HepG2 (cell line): ENCODE measurements at regions not wholly inside any gene's neighbourhood (a gene's known extent, or its start where the extent isn't known, plus 50 kb on each side); places are given as distances from the start of the nearest gene placed in this dataset.

Source experiments
- ATAC-seq: fragments of 200-7000 bp; cut with Tn5 transposase; 3 replicates; pipeline ENCODE4 v1.9.1; 2020; ENCODE audit warnings: mild to moderate bottlenecking, moderate library complexity
- BruUV-seq: library from RNA; stranded (reverse); fragments of 400-500 nt; replicated peaks from 2 replicates; lab custom pipeline; 2021; lab: Mats Ljungman, UMichigan
- CTCF ChIA-PET: fragments of 300-600 bp; formaldehyde crosslinking; extraction: SDS; loops from one replicate; lab custom pipeline; 2021; ENCODE audit warnings: low total read pairs, inconsistent platforms, low intra/inter-chr PET ratio; lab: Yijun Ruan, JAX
- POLR2A ChIA-PET: fragments of 350-600 bp; sonication (Branson Sonifier 250); formaldehyde crosslinking; loops from one replicate; lab custom pipeline; 2020; ENCODE audit warnings: antibody characterized with exemption, inconsistent platforms; lab: Yijun Ruan, JAX
- DNase-seq: peaks from one replicate; pipeline ENCODE4 v3.0.0-alpha.2; 2015; ENCODE audit warnings: low spot score
- FAIRE-seq: peaks from 3 replicates; lab custom pipeline; 2011; peaks lifted over from hg19 to GRCh38; lab: Jason Lieb, UNC
- H2AFZ ChIP-seq: one replicate; pipeline ENCODE4 v1.6.1; 2011; ENCODE audit warnings: low read length, inconsistent platforms
- H3K27ac ChIP-seq: fragments of 300-600 bp; 3 replicates; pipeline ENCODE4 v1.8.0; 2011; ENCODE audit warnings: mixed run types, mild to moderate bottlenecking, mixed read lengths, low read length, inconsistent platforms; ENCODE audit not compliant: insufficient read depth; ENCODE audit errors: extremely low read length
- H3K27me3 ChIP-seq, 2 experiments: fragments of 200-600 bp in 1 of 2; 2 replicates in 1 of 2; 3 replicates in 1 of 2; pipeline versions ENCODE4 v1.6.0 to v1.8.0; 2011; ENCODE audit warnings: low read length in 2 of 2, mild to moderate bottlenecking in 2 of 2, moderate library complexity in 2 of 2, inconsistent platforms in 1 of 2; ENCODE audit not compliant: insufficient read depth in 2 of 2, control insufficient read depth in 1 of 2
- H3K36me3 ChIP-seq, 2 experiments: fragments of 200-600 bp in 1 of 2; replicated peaks in 1 of 2; 2 replicates in 1 of 2; 3 replicates in 1 of 2; pipeline versions ENCODE4 v1.5.1 to v1.8.0; 2011; ENCODE audit warnings: low read length in 2 of 2, inconsistent platforms in 1 of 2; ENCODE audit not compliant: insufficient read depth in 2 of 2, control insufficient read depth in 1 of 2
- H3K4me1 ChIP-seq: 2 replicates; pipeline ENCODE4 v1.5.1; 2012; ENCODE audit warnings: low read length, inconsistent platforms; ENCODE audit not compliant: insufficient read depth
- H3K4me2 ChIP-seq: 2 replicates; pipeline ENCODE4 v1.6.0; 2011; ENCODE audit warnings: low read depth, low read length, inconsistent platforms
- H3K4me3 ChIP-seq, 3 experiments: fragments of 200-600 bp in 1 of 3; sonication (generic), shearing (Covaris generic) in 1 of 3; replicated peaks in 1 of 3; 2 replicates each; pipeline ENCODE4 v1.5.1; 2011 to 2016; ENCODE audit warnings: low read length in 3 of 3, inconsistent platforms in 2 of 3, low read depth in 2 of 3, mild to moderate bottlenecking in 2 of 3, control low read depth in 1 of 3, mixed read lengths in 1 of 3; ENCODE audit not compliant: insufficient read depth in 1 of 3
- H3K79me2 ChIP-seq: one replicate; pipeline ENCODE4 v1.6.1; 2011; ENCODE audit warnings: low read length, inconsistent platforms; ENCODE audit not compliant: insufficient read depth
- H3K9ac ChIP-seq: 2 replicates; pipeline ENCODE4 v1.6.0; 2011; ENCODE audit warnings: mild to moderate bottlenecking, low read depth, low read length, inconsistent platforms; ENCODE audit not compliant: insufficient read depth
- H3K9me3 ChIP-seq: 2 replicates; pipeline ENCODE4 v1.5.1; 2012; ENCODE audit warnings: mild to moderate bottlenecking, low read length
- H4K20me1 ChIP-seq: 2 replicates; pipeline ENCODE4 v1.6.0; 2011; ENCODE audit warnings: inconsistent platforms, mild to moderate bottlenecking, low read length, moderate library complexity; ENCODE audit not compliant: insufficient read depth
- FOSL2 ChIP-seq: sonication (generic); formaldehyde crosslinking; IDR thresholded peaks from 2 replicates; pipeline ENCODE4 v1.4.0; 2020; ENCODE audit warnings: missing genetic modification reagents
- FOXA1 ChIP-seq, 2 experiments: fragments of 450-650 bp in 1 of 2; sonication (generic) in 1 of 2; formaldehyde crosslinking in 1 of 2; IDR thresholded peaks; 2 replicates each; pipeline versions ENCODE4 v1.4.0 to v1.6.1; 2016 to 2020; ENCODE audit warnings: missing genetic modification reagents in 1 of 2
- KLF16 ChIP-seq, 2 experiments: sonication (generic) in 1 of 2; formaldehyde crosslinking in 1 of 2; IDR thresholded peaks; 2 replicates each; pipeline versions ENCODE4 v1.6.1 to v1.8.0; 2016 to 2023; ENCODE audit warnings: missing genetic modification reagents in 2 of 2, missing compliant biosample characterization in 1 of 2
- NCOA1 ChIP-seq: sonication (generic); formaldehyde crosslinking; IDR thresholded peaks from 2 replicates; pipeline ENCODE4 v1.9.0; 2021; ENCODE audit warnings: missing genetic modification reagents
- RARG ChIP-seq: sonication (generic); formaldehyde crosslinking; IDR thresholded peaks from 2 replicates; pipeline ENCODE4 v1.4.0; 2020; ENCODE audit warnings: low read depth, mild to moderate bottlenecking, missing genetic modification reagents
- TARDBP ChIP-seq: sonication (generic); formaldehyde crosslinking; IDR thresholded peaks from 2 replicates; pipeline ENCODE4 v1.8.0; 2022; ENCODE audit warnings: mild to moderate bottlenecking, missing genetic modification reagents
- ZC3H4 ChIP-seq: sonication (generic); formaldehyde crosslinking; IDR thresholded peaks from 2 replicates; pipeline ENCODE4 v1.4.0; 2020; ENCODE audit warnings: missing genetic modification reagents, borderline replicate concordance
- ZNF30 ChIP-seq: sonication (generic); formaldehyde crosslinking; IDR thresholded peaks from 2 replicates; pipeline ENCODE4 v1.5.0; 2020; ENCODE audit warnings: mild to moderate bottlenecking, missing genetic modification reagents
- ZNF563 ChIP-seq: sonication (generic); formaldehyde crosslinking; IDR thresholded peaks from 2 replicates; pipeline ENCODE4 v1.8.0; 2022; ENCODE audit warnings: mild to moderate bottlenecking, moderate library complexity, missing genetic modification reagents
- ZNF577 ChIP-seq: sonication (generic); formaldehyde crosslinking; IDR thresholded peaks from 2 replicates; pipeline ENCODE4 v1.4.0; 2020; ENCODE audit warnings: mild to moderate bottlenecking, low read depth, missing genetic modification reagents, borderline replicate concordance
- ZNF629 ChIP-seq: sonication (generic); formaldehyde crosslinking; conservative IDR thresholded peaks from 2 replicates; pipeline ENCODE4 v1.5.0; 2020; ENCODE audit warnings: missing genetic modification reagents
- in situ Hi-C: cut with HindIII; loops from 2 replicates; pipeline ENCODE4 v1.10.0; 2017; ENCODE audit warnings: low pct_unique_long_range_greater_than_20kb; ENCODE audit not compliant: extremely low pct_ligation_motif_present
- intact Hi-C: fragments of 100-400 bp; cut with micrococcal nuclease; formaldehyde crosslinking; loops from one replicate; pipeline ENCODE4 v1.10.0; 2022; ENCODE audit not compliant: unreplicated experiment

DNA sequence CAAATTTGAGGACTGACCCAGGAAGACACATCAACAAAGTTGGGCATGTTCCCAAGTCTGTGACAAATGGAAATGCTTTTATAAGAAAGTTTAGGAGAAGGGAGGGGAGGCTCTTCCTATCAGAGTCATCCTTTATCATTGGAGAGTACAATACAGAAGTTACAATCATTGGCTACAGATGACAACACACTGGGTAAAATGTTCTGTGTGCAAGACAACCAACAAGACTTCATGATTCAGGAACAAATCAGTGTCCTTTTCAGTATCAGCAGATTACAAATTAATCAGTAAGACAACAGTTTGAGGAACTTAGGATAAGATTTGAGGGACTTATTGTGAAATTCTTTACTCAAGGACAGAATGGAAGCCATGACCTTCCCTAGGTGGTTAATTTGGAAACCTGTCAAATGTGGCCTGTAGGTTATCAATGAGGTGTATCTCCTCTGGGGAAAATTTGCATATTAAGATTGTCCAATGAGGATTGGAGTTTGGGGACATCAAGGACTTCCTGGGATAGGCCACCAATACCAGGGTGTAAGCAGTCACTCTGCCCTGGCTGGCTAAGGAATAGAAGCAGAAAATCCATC, 274.4 kb upstream of the RORA start:
- no peak overlapping the region for H3K4me2 ChIP-seq
- FAIRE-seq (no peak), DNase-seq (no peak), ATAC-seq (no peak)
- no peaks in the 10 kb centered on the region for H3K9me3 ChIP-seq
- no peak for TF ChIP-seq ZNF563
- TF ChIP-seq ZNF577 (CRISPR knock-in tag) = no peak
- TF ChIP-seq TARDBP (CRISPR knock-in tag) = no peak
- TF ChIP-seq ZNF30 (CRISPR knock-in tag) = no peak
- TF ChIP-seq ZNF629 (CRISPR knock-in tag) = no peak
- no peak for TF ChIP-seq ZC3H4 (CRISPR knock-in tag)
- TF ChIP-seq NCOA1 = no peak
- TF ChIP-seq FOXA1 (IDR thresholded peaks at IDR 0.05) = no peak
- no peak for TF ChIP-seq FOXA1 (CRISPR knock-in tag; IDR thresholded peaks at IDR 0.05)
- no peak for TF ChIP-seq FOSL2 (CRISPR knock-in tag)
- TF ChIP-seq KLF16 (CRISPR knock-in tag; IDR thresholded peaks at IDR 0.05) = no peak
- TF ChIP-seq RARG = no peak
- intact Hi-C loops = no loop called here
- no peaks in the 10 kb centered on the region; a peak in 1 of 5 replicates for H3K27me3 ChIP-seq
- POLR2A ChIA-PET = no interaction called here
- H2AFZ ChIP-seq = no peak overlapping the region
- no TSS peak for BruUV-seq
- no peaks in the 10 kb centered on the region for H4K20me1 ChIP-seq
- H3K9ac ChIP-seq = no peak overlapping the region
- no peak overlapping the region for H3K27ac ChIP-seq
- in situ Hi-C loops = no loop called here
- no peaks in the 10 kb centered on the region for H3K36me3 ChIP-seq
- CTCF ChIA-PET = no interaction called here
- no peak overlapping the region for H3K4me3 ChIP-seq
- H3K79me2 ChIP-seq = no peaks in the 10 kb centered on the region
- peaks cover 7% of the 10 kb centered on the region; the same call in 1 of the 2 replicates for H3K4me1 ChIP-seq
